Progenitor cell of endocrine pancreas (in vitro differentiated cells): ENCODE measurements at regions not wholly inside any gene's neighbourhood (a gene's known extent, or its start where the extent isn't known, plus 50 kb on each side); places are given as distances from the start of the nearest gene placed in this dataset.

Experiments
- DNase-seq: peaks from one replicate; pipeline ENCODE4 v3.0.0; 2021; ENCODE audit warnings: low spot score; ENCODE audit not compliant: unreplicated experiment
- H3K27ac Mint-ChIP-seq: 2 replicates; pipeline ENCODE4 v1.8.0; 2021; ENCODE audit warnings: mild to moderate bottlenecking, moderate library complexity, mixed read lengths
- H3K27me3 Mint-ChIP-seq: 2 replicates; pipeline ENCODE4 v1.8.0; 2021; ENCODE audit warnings: mixed read lengths
- H3K36me3 Mint-ChIP-seq: 2 replicates; pipeline ENCODE4 v1.8.0; 2022; ENCODE audit warnings: mixed read lengths; ENCODE audit not compliant: insufficient read depth
- H3K4me1 Mint-ChIP-seq: 2 replicates; pipeline ENCODE4 v1.8.0; 2021; ENCODE audit warnings: low read depth, mixed read lengths
- H3K4me3 Mint-ChIP-seq: 2 replicates; pipeline ENCODE4 v1.8.0; 2021; ENCODE audit warnings: low read depth, mild to moderate bottlenecking, moderate library complexity, mixed read lengths
- H3K9me3 Mint-ChIP-seq: 2 replicates; pipeline ENCODE4 v1.8.0; 2021; ENCODE audit warnings: low read depth, mixed read lengths
- CTCF ChIP-seq: fragments of 200-600 bp; sonication (generic); IDR thresholded peaks from one replicate; pipeline ENCODE4 v1.5.0; 2021; ENCODE audit warnings: antibody characterized with exemption, mild to moderate bottlenecking; ENCODE audit not compliant: unreplicated experiment

GRCh38 chr12:75677522-75677921, 166.1 kb upstream of the KRR1 start:
- Mint-ChIP-seq H3K4me3 (no peak overlapping the region), H3K27me3 (no peaks in the 10 kb centered on the region), H3K4me1 (no peaks in the 10 kb centered on the region), H3K36me3 (peaks cover 2% of the 10 kb centered on the region), H3K27ac (no peak overlapping the region), H3K9me3 (peaks cover 10% of the 10 kb centered on the region)
- no peak for TF ChIP-seq CTCF
- no peak for DNase-seq

GRCh38 chr12:75674393-75674792, 163.0 kb upstream of the KRR1 start:
- H3K36me3 Mint-ChIP-seq: no peaks in the 10 kb centered on the region
- no peaks in the 10 kb centered on the region for H3K27me3 Mint-ChIP-seq
- H3K27ac Mint-ChIP-seq: no peak overlapping the region
- no peak overlapping the region for H3K4me3 Mint-ChIP-seq
- no peak for DNase-seq
- peaks cover 3% of the 10 kb centered on the region for H3K4me1 Mint-ChIP-seq
- no peaks in the 10 kb centered on the region for H3K9me3 Mint-ChIP-seq
- TF ChIP-seq CTCF: no peak

- Mint-ChIP-seq H3K27ac (no peak overlapping the region), H3K36me3 (no peaks in the 10 kb centered on the region), H3K27me3 (no peaks in the 10 kb centered on the region), H3K4me3 (no peak overlapping the region), H3K4me1 (peaks cover 9% of the 10 kb centered on the region), H3K9me3 (no peaks in the 10 kb centered on the region)
- no peak for TF ChIP-seq CTCF
- no peak for DNase-seq
Measured at GRCh38 chr12:75672200-75672599, 160.8 kb upstream of the KRR1 start.

GRCh38 chr12:75670216-75670615, 158.8 kb upstream of the KRR1 start:
- Mint-ChIP-seq H3K9me3 (no peaks in the 10 kb centered on the region), H3K4me1 (peaks cover 23% of the 10 kb centered on the region), H3K4me3 (no peak overlapping the region), H3K36me3 (no peaks in the 10 kb centered on the region), H3K27ac (no peak overlapping the region), H3K27me3 (no peaks in the 10 kb centered on the region)
- no peak for TF ChIP-seq CTCF
- no peak for DNase-seq

GRCh38 chr12:75666939-75667334, 155.5 kb upstream of the KRR1 start:
- no peak for TF ChIP-seq CTCF
- DNase-seq: no peak
- Mint-ChIP-seq H3K9me3 (no peaks in the 10 kb centered on the region), H3K27me3 (no peaks in the 10 kb centered on the region), H3K36me3 (no peaks in the 10 kb centered on the region), H3K4me1 (peaks cover 27% of the 10 kb centered on the region), H3K4me3 (no peak overlapping the region), H3K27ac (no peak overlapping the region)
